SH-SY5Y (cell line): ENCODE measurements at regions not wholly inside any gene's neighbourhood (a gene's known extent, or its start where the extent isn't known, plus 50 kb on each side); places are given as distances from the start of the nearest gene placed in this dataset.

Experiments
- GATA2 ChIP-seq: IDR thresholded peaks from 2 replicates; pipeline ENCODE4 v1.6.1; 2011; ENCODE audit warnings: mild to moderate bottlenecking, low read depth, low read length
- GATA3 ChIP-seq: IDR thresholded peaks from 2 replicates; pipeline ENCODE4 v1.6.1; 2011; ENCODE audit warnings: low read depth, mild to moderate bottlenecking, low read length, moderate library complexity

GRCh38 chr16:86225905-86226371 is 284.4 kb upstream of the FOXF1 start:
- TF ChIP-seq GATA2, result no peak
- TF ChIP-seq GATA3, result no peak
